ENCODE measurements at regions not wholly inside any gene's neighbourhood (a gene's known extent, or its start where the extent isn't known, plus 50 kb on each side); places are given as distances from the start of the nearest gene placed in this dataset.

DNA sequence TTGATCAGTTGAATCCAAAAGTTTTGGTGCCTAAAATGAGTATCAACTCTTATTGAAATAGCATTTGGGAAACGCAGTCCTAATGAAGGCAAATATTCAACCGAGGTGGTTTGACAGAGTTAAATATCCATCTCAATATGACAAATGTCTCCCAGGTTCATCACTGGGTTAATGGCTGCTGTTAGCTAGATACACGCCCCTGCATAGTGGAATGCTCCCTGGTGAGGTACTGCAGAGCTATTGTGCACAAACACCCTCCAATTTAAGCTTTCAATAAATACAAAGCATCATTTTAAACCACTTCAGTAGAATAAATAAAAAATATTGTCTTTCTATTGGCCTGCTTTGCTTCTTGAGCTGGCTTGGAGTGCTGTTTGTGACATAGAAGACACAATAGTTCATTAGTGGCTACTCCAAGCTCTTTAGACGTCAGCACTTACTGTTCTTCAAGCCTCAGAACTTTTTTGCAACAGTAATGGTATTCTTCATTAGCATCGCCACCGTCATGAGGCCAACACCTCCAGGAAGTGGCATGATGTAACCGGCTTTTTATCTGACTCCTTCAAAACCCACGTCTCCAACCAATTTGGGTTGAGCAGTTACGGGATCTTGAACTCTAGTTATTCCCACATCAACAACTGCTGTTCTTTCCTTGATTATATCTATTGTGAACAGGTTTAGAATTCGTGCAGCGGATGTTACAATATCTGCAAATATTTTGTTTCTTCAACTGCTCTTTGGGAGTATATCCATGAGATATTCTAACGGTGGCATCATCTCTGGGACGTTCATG lies 1159.6 kb upstream of the EPHA6 start:
- Histone ChIP-seq H4K5ac (ENCODE audit: insufficient read length, low read depth, low read length) (no peak overlapping the region), H2BK15ac (ENCODE audit: low read length) (no peak overlapping the region), H3K36me3 (ENCODE audit: control insufficient read depth in 2 of 4, insufficient read depth in 4 of 4, low read length in 3 of 4) (no peaks in the 10 kb centered on the region), H3K27me3 (replicated peaks in 1 of 4; ENCODE audit: control insufficient read depth in 3 of 4, extremely low read depth in 1 of 4, insufficient read depth in 3 of 4, low read length in 3 of 4) (no peaks in the 10 kb centered on the region), H3K14ac (ENCODE audit: insufficient read length) (no peak overlapping the region), H3K23ac (ENCODE audit: insufficient read length) (no peak overlapping the region), H3K23me2 (ENCODE audit: low read depth, low read length) (no peaks in the 10 kb centered on the region), H3K9ac (replicated peaks in 1 of 4; ENCODE audit: extremely low read depth in 1 of 4, low read depth in 3 of 4, low read length in 3 of 4) (no peak overlapping the region), H2BK5ac (ENCODE audit: low read depth, low read length) (no peak overlapping the region), H3K79me1 (ENCODE audit: low read depth, low read length) (no peaks in the 10 kb centered on the region), H3K4ac (replicated peaks; ENCODE audit: insufficient read length, low read depth, low read length) (no peak overlapping the region), H4K8ac (ENCODE audit: extremely low read depth, insufficient read depth, low read length) (no peak overlapping the region), H2AK5ac (ENCODE audit: low read depth, low read length) (no peak overlapping the region), H4K91ac (replicated peaks; ENCODE audit: insufficient read length, low read length) (no peak overlapping the region), H3K18ac (ENCODE audit: extremely low read depth, low read length) (no peak overlapping the region), H3K4me2 (ENCODE audit: insufficient read depth in 1 of 2, low read depth in 2 of 2, low read length in 2 of 2) (no peak overlapping the region), H3K9me3 (ENCODE audit: insufficient read depth in 2 of 2, low read depth in 1 of 2, low read length in 1 of 2) (no peaks in the 10 kb centered on the region), H3K4me3 (ENCODE audit: extremely low read depth in 1 of 4, insufficient read depth in 2 of 4, low read depth in 3 of 4, low read length in 4 of 4) (no peak overlapping the region), H2BK12ac (ENCODE audit: low read depth, low read length) (no peak overlapping the region), H3K79me2 (ENCODE audit: control insufficient read depth in 1 of 2, insufficient read depth in 2 of 2, low read length in 2 of 2) (no peaks in the 10 kb centered on the region), H2BK20ac (ENCODE audit: low read length) (no peak overlapping the region), H4K20me1 (replicated peaks in 1 of 2; ENCODE audit: control insufficient read depth in 1 of 2, insufficient read depth in 2 of 2, low read length in 2 of 2) (no peaks in the 10 kb centered on the region), H3K56ac (replicated peaks; ENCODE audit: insufficient read length, low read depth, low read length) (no peak overlapping the region), H3K4me1 (replicated peaks in 1 of 4; ENCODE audit: control insufficient read depth in 3 of 4, insufficient read depth in 4 of 4, low read length in 3 of 4) (no peaks in the 10 kb centered on the region), H2AFZ (ENCODE audit: low read length) (no peak overlapping the region), H2BK120ac (replicated peaks; ENCODE audit: low read depth, low read length) (no peak overlapping the region), H3K27ac (ENCODE audit: low read depth, low read length) (no peak overlapping the region)
- CTCF ChIA-PET (ENCODE audit: partially characterized antibody), result no interaction called here
- no peak for TF ChIP-seq HDAC2 (IDR thresholded peaks at IDR 0.05; ENCODE audit: borderline replicate concordance in 1 of 2, low read depth in 2 of 2, low read length in 2 of 2)
- TF ChIP-seq SP4 (IDR thresholded peaks at IDR 0.05; ENCODE audit: low read length), result no peak
- TF ChIP-seq SUZ12 (IDR thresholded peaks at IDR 0.05; ENCODE audit: low read length), result no peak
- no peak for TF ChIP-seq SAP30 (IDR thresholded peaks at IDR 0.05; ENCODE audit: insufficient read depth, insufficient replicate concordance, low read length)
- no peak for TF ChIP-seq MAFK (IDR thresholded peaks at IDR 0.05; ENCODE audit: low read depth, low read length)
- no peak for TF ChIP-seq YY1 (IDR thresholded peaks at IDR 0.05; ENCODE audit: low read depth, low read length)
- TF ChIP-seq BCL11A (IDR thresholded peaks at IDR 0.05; ENCODE audit: low read depth in 2 of 2, low read length in 2 of 2), result no peak
- DNase-seq (ENCODE audit: low read depth in 1 of 2, low spot score in 2 of 2) (no peak), FAIRE-seq (no peak)
- 92% methylated on average over 13 of the region's 13 CpGs; no CpG with 5 or more reads in 1 of the 2 experiments for WGBS, 2 experiments (ENCODE audit: extremely low coverage in 1 of 2, insufficient coverage in 1 of 2, insufficient read length in 1 of 2, insufficient replicate concordance in 2 of 2, low coverage in 1 of 2, low lambda C conversion rate in 2 of 2, missing lambda C conversion rate in 1 of 2)
- POLR2A ChIA-PET (ENCODE audit: partially characterized antibody), result no interaction called here

Data from H1 (cell line).